GM19239 (cell line): ENCODE measurements at regions not wholly inside any gene's neighbourhood (a gene's known extent, or its start where the extent isn't known, plus 50 kb on each side); places are given as distances from the start of the nearest gene placed in this dataset.

Source experiments
- DNase-seq: peaks from one replicate; pipeline ENCODE4 v3.0.0; 2011; ENCODE audit warnings: low spot score; ENCODE audit not compliant: insufficient read length
- FAIRE-seq: peaks from 2 replicates; lab custom pipeline; 2011; peaks lifted over from hg19 to GRCh38; lab: Jason Lieb, UNC

- DNase-seq, result no peak
- no peak for FAIRE-seq
Observed at GRCh38 chr14:97361958-97362357, 564.8 kb downstream of the VRK1 start.

- DNase-seq, result no peak
- no peak for FAIRE-seq
Observed at GRCh38 chr14:97366400-97366799, 569.2 kb downstream of the VRK1 start.

GRCh38 chr14:97367278-97367677 is 570.1 kb downstream of the VRK1 start:
- no peak for FAIRE-seq
- no peak for DNase-seq

GRCh38 chr14:97368049-97368448 is 570.9 kb downstream of the VRK1 start:
- DNase-seq (no peak), FAIRE-seq (no peak)

- FAIRE-seq, result no peak
- DNase-seq, result no peak
Observed at GRCh38 chr14:97368900-97369564, 571.9 kb downstream of the VRK1 start.

GRCh38 chr14:97369901-97370300 is 572.7 kb downstream of the VRK1 start:
- no peak for DNase-seq
- no peak for FAIRE-seq

- no peak for FAIRE-seq
- no peak for DNase-seq
Observed at GRCh38 chr14:97376310-97376709, 579.1 kb downstream of the VRK1 start.

- FAIRE-seq (no peak), DNase-seq (no peak)
Observed at GRCh38 chr14:97377550-97377949, 580.4 kb downstream of the VRK1 start.

GRCh38 chr14:97379091-97379531 is 581.9 kb downstream of the VRK1 start:
- FAIRE-seq, result no peak
- DNase-seq, result no peak

- no peak for DNase-seq
- FAIRE-seq, result no peak
Observed at GRCh38 chr14:97380539-97380941, 583.4 kb downstream of the VRK1 start.

GRCh38 chr14:97381309-97381708 is 584.1 kb downstream of the VRK1 start:
- DNase-seq, result no peak
- no peak for FAIRE-seq

GRCh38 chr14:97382616-97383226 is 585.5 kb downstream of the VRK1 start:
- DNase-seq (no peak), FAIRE-seq (no peak)

GRCh38 chr14:97385727-97386126 is 588.5 kb downstream of the VRK1 start:
- FAIRE-seq, result no peak
- no peak for DNase-seq

- FAIRE-seq (no peak), DNase-seq (no peak)
Observed at GRCh38 chr14:97387252-97387874, 590.2 kb downstream of the VRK1 start.

- FAIRE-seq, result no peak
Observed at GRCh38 chr14:97388408-97388807, 591.2 kb downstream of the VRK1 start.

GRCh38 chr14:97390096-97390724 is 593.0 kb downstream of the VRK1 start:
- DNase-seq, result no peak
- no peak for FAIRE-seq

More at GRCh38 chr14:97388408-97388807, 591.2 kb downstream of the VRK1 start:
- DNase-seq, result no peak

GRCh38 chr14:97393244-97393643 is 596.1 kb downstream of the VRK1 start:
- FAIRE-seq (no peak), DNase-seq (no peak)

- no peak for DNase-seq
- no peak for FAIRE-seq
Observed at GRCh38 chr14:97395068-97395467, 597.9 kb downstream of the VRK1 start.

- no peak for FAIRE-seq
- no peak for DNase-seq
Observed at GRCh38 chr14:97401714-97402113, 604.5 kb downstream of the VRK1 start.

- no peak for FAIRE-seq
- DNase-seq, result no peak
Observed at GRCh38 chr14:97402279-97402678, 605.1 kb downstream of the VRK1 start.
